Osteoblast (primary cell): ENCODE measurements at regions not wholly inside any gene's neighbourhood (a gene's known extent, or its start where the extent isn't known, plus 50 kb on each side); places are given as distances from the start of the nearest gene placed in this dataset. TPM values are rescaled to one million over a fixed set of nuclear protein-coding genes. Genes with fewer than 3 reads are reported as not detected.
"Not testable (repeated sequence)": the region's sequence is repeated elsewhere in the genome, so short reads cannot be mapped to it uniquely, and the experiment has no call there.

ENCODE experiments used
- DNase-seq: peaks from one replicate; pipeline ENCODE4 v3.0.0; 2011; ENCODE audit warnings: low spot score, mixed read lengths; ENCODE audit not compliant: insufficient read length; ENCODE audit errors: missing footprints
- H2AFZ ChIP-seq: 2 replicates; pipeline ENCODE4 v1.6.0; 2011; ENCODE audit warnings: mild to moderate bottlenecking, low read length
- H3K27ac ChIP-seq: 2 replicates; pipeline ENCODE4 v1.5.1; 2011; ENCODE audit warnings: mild to moderate bottlenecking, low read depth, low read length, moderate library complexity
- H3K27me3 ChIP-seq: 2 replicates; pipeline ENCODE4 v1.6.0; 2012; ENCODE audit warnings: mild to moderate bottlenecking, control low read depth, inconsistent platforms, low read length, moderate library complexity; ENCODE audit not compliant: insufficient read depth
- H3K36me3 ChIP-seq: 2 replicates; pipeline ENCODE4 v1.5.1; 2011; ENCODE audit warnings: mild to moderate bottlenecking, low read length, control low read depth, moderate library complexity; ENCODE audit not compliant: insufficient read depth
- H3K4me1 ChIP-seq: 2 replicates; pipeline ENCODE4 v1.5.1; 2011; ENCODE audit warnings: mild to moderate bottlenecking, low read length, control low read depth, moderate library complexity; ENCODE audit not compliant: insufficient read depth
- H3K4me2 ChIP-seq: 2 replicates; pipeline ENCODE4 v1.6.0; 2011; ENCODE audit warnings: mild to moderate bottlenecking, low read length; ENCODE audit not compliant: insufficient read depth
- H3K4me3 ChIP-seq: fragments of 200-600 bp; sonication (generic); 3 replicates; pipeline ENCODE4 v1.5.1; 2012; ENCODE audit warnings: mild to moderate bottlenecking, low read length, inconsistent platforms; ENCODE audit not compliant: insufficient read depth
- H3K79me2 ChIP-seq: 2 replicates; pipeline ENCODE4 v1.6.0; 2012; ENCODE audit warnings: mild to moderate bottlenecking, low read length, control low read depth, inconsistent platforms; ENCODE audit not compliant: insufficient read depth
- H3K9me3 ChIP-seq: 2 replicates; pipeline ENCODE4 v1.5.1; 2011; ENCODE audit warnings: low read depth, low read length, control low read depth
- H4K20me1 ChIP-seq: 2 replicates; pipeline ENCODE4 v1.6.0; 2012; ENCODE audit warnings: mild to moderate bottlenecking, low read length, control low read depth; ENCODE audit not compliant: insufficient read depth
- small RNA-seq: library from RNA; depleted of rRNA; stranded (forward); fragments of <200 nt; gene quantifications from one replicate; pipeline ENCODE3, GENCODE V24; 2012
- TF ChIP-seq, protein P1 (sequence below): IDR thresholded peaks from 2 replicates; pipeline ENCODE4 v1.5.1; 2011; ENCODE audit warnings: mild to moderate bottlenecking, low read depth, low read length, moderate library complexity; ENCODE audit errors: extremely low read depth

GRCh38 chr3:75609598-75609997, 54.5 kb upstream of the FRG2C start:
- H2AFZ ChIP-seq, H3K79me2 ChIP-seq, H3K9me3 ChIP-seq, H4K20me1 ChIP-seq, H3K36me3 ChIP-seq, H3K27ac ChIP-seq, H3K4me1 ChIP-seq, H3K4me2 ChIP-seq, DNase-seq, H3K4me3 ChIP-seq, H3K27me3 ChIP-seq: not testable (repeated sequence)

DNA sequence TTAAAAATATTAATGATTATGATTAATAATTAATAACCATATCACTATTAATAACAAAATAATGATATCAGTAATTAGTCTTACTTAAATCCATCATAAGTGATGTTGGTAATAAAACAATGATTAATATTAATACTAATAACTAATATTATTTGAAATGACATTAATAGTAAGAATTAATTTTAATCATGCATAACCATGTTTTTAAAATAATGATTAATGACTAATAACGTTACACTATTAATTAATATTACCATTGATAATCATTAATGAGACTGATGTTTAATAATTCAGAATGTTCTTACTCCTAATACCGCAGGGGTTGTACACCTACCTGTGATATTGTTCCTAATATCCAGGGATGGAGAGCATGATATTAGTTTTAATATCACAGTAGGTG, 53.4 kb upstream of the FRG2C start:
- H3K4me1 ChIP-seq: no peaks in the 10 kb centered on the region
- no peak overlapping the region for H2AFZ ChIP-seq
- H3K79me2 ChIP-seq: no peaks in the 10 kb centered on the region
- no peaks in the 10 kb centered on the region for H3K36me3 ChIP-seq
- no peaks in the 10 kb centered on the region for H4K20me1 ChIP-seq
- H3K4me3 ChIP-seq: no peak overlapping the region
- no peak overlapping the region for H3K27ac ChIP-seq
- no peak for DNase-seq
- TF ChIP-seq, protein P1, sequence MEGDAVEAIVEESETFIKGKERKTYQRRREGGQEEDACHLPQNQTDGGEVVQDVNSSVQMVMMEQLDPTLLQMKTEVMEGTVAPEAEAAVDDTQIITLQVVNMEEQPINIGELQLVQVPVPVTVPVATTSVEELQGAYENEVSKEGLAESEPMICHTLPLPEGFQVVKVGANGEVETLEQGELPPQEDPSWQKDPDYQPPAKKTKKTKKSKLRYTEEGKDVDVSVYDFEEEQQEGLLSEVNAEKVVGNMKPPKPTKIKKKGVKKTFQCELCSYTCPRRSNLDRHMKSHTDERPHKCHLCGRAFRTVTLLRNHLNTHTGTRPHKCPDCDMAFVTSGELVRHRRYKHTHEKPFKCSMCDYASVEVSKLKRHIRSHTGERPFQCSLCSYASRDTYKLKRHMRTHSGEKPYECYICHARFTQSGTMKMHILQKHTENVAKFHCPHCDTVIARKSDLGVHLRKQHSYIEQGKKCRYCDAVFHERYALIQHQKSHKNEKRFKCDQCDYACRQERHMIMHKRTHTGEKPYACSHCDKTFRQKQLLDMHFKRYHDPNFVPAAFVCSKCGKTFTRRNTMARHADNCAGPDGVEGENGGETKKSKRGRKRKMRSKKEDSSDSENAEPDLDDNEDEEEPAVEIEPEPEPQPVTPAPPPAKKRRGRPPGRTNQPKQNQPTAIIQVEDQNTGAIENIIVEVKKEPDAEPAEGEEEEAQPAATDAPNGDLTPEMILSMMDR: no peak
- H3K27me3 ChIP-seq: no peaks in the 10 kb centered on the region
- H3K9me3 ChIP-seq: no peaks in the 10 kb centered on the region
- H3K4me2 ChIP-seq: no peak overlapping the region

DNA sequence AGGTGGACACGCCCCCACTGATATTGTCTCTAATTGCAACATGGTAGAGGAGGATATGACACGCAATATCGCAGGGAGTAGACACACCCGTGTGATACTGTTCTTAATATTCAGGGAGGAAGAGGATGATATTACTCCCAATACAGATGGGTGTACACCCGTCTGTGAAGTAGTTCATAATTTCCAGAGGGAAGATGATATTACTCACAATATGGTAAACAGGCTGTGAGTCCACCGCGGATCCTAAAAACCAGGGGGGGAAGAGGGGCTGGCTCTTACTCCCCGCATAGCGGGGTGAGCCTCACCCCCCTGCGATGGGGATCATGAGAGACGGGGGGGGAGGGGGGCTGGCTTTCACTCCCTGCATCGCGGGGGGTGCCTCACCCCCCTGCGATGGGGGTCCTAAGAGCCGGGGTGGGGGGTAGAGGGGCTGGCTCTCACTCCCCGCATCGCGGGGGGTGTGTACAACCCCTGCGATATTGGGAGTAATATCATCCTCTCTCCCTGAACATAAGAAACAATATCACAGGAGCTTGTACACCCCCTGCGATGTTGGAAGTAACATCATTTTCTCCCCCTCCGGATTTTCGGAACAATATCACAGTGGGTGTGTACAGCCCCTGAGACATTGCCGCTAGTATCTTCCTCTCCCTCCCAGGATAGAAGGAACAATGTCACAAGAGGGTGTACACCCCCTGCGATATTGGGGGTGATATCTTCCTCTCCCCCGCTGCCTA, 52.2 kb upstream of the FRG2C start:
- not testable (repeated sequence) for H4K20me1 ChIP-seq, H2AFZ ChIP-seq, H3K79me2 ChIP-seq, H3K27ac ChIP-seq, H3K4me3 ChIP-seq, H3K9me3 ChIP-seq, H3K4me1 ChIP-seq, H3K4me2 ChIP-seq, DNase-seq, H3K36me3 ChIP-seq, H3K27me3 ChIP-seq

Small RNA genes lying in the stretch of these regions (small RNA-seq; reads per million reads assigned to genes)
- gene AC139453.1: not detected
- not detected for gene LSP1P2
- not detected for gene MIR4444-2
- not detected for gene RN7SL294P
- not detected for gene SNRPCP10
